ENCODE measurements at regions not wholly inside any gene's neighbourhood (a gene's known extent, or its start where the extent isn't known, plus 50 kb on each side); places are given as distances from the start of the nearest gene placed in this dataset.
"Not testable (repeated sequence)": the region's sequence is repeated elsewhere in the genome, so short reads cannot be mapped to it uniquely, and the experiment has no call there.

- Histone ChIP-seq H3K4me3 (no peak overlapping the region), H3K27ac (no peak overlapping the region)
These were observed 169.9 kb downstream of the CPE start for GRCh38 chr4:165548702-165549101.

- no peak overlapping the region for H3K27ac ChIP-seq
- H3K4me3 ChIP-seq: no peak overlapping the region
These were observed 174.5 kb downstream of the CPE start for GRCh38 chr4:165553221-165553810.

- Histone ChIP-seq H3K4me3 (no peak overlapping the region), H3K27ac (no peak overlapping the region)
These were observed 176.5 kb downstream of the CPE start for GRCh38 chr4:165555302-165555701.

- Histone ChIP-seq H3K4me3 (no peak overlapping the region), H3K27ac (no peak overlapping the region)
These were observed 177.6 kb downstream of the CPE start for GRCh38 chr4:165556383-165556782.

- H3K4me3 ChIP-seq: no peak overlapping the region
- no peak overlapping the region for H3K27ac ChIP-seq
These were observed 182.1 kb downstream of the CPE start for GRCh38 chr4:165560941-165561340.

GRCh38 chr4:165563851-165564250, 185.0 kb downstream of the CPE start:
- Histone ChIP-seq H3K27ac (no peak overlapping the region), H3K4me3 (no peak overlapping the region)

- no peak overlapping the region for H3K4me3 ChIP-seq
- H3K27ac ChIP-seq: no peak overlapping the region
These were observed 190.2 kb downstream of the CPE start for GRCh38 chr4:165569031-165569430.

- H3K27ac ChIP-seq, H3K4me3 ChIP-seq: not testable (repeated sequence)
These were observed 192.7 kb downstream of the CPE start for GRCh38 chr4:165571476-165571875.

- Histone ChIP-seq H3K27ac (peak overlapping the region in 5 of 21 experiments; percentile 2 to 56 (median 20)), H3K4me3 (no peak overlapping the region)
These were observed 201.6 kb downstream of the CPE start for GRCh38 chr4:165580351-165580905.

- Histone ChIP-seq H3K4me3 (no peak overlapping the region), H3K27ac (no peak overlapping the region)
These were observed 204.5 kb downstream of the CPE start for GRCh38 chr4:165583341-165583740.

GRCh38 chr4:165584916-165585315, 206.1 kb downstream of the CPE start:
- Histone ChIP-seq H3K27ac (no peak overlapping the region), H3K4me3 (no peak overlapping the region)

GRCh38 chr4:165588534-165589315, 209.9 kb downstream of the CPE start:
- Histone ChIP-seq H3K27ac (no peak overlapping the region), H3K4me3 (no peak overlapping the region)

GRCh38 chr4:165592386-165592785, 213.6 kb downstream of the CPE start:
- no peak overlapping the region for H3K4me3 ChIP-seq

GRCh38 chr4:165597581-165598480, 219.0 kb downstream of the CPE start:
- H3K4me3 ChIP-seq: no peak overlapping the region
- H3K27ac ChIP-seq: no peak overlapping the region

More at GRCh38 chr4:165592386-165592785, 213.6 kb downstream of the CPE start:
- no peak overlapping the region for H3K27ac ChIP-seq

GRCh38 chr4:165600959-165601683, 222.3 kb downstream of the CPE start:
- Histone ChIP-seq H3K4me3 (no peak overlapping the region), H3K27ac (no peak overlapping the region)

GRCh38 chr4:165602621-165603020, 223.8 kb downstream of the CPE start:
- H3K27ac ChIP-seq: no peak overlapping the region
- no peak overlapping the region for H3K4me3 ChIP-seq

- Histone ChIP-seq H3K4me3 (no peak overlapping the region), H3K27ac (no peak overlapping the region)
These were observed 225.4 kb downstream of the CPE start for GRCh38 chr4:165604181-165604580.

GRCh38 chr4:165605811-165606210, 227.0 kb downstream of the CPE start:
- no peak overlapping the region for H3K4me3 ChIP-seq
- no peak overlapping the region for H3K27ac ChIP-seq

GRCh38 chr4:165606465-165607205, 227.8 kb downstream of the CPE start:
- H3K27ac ChIP-seq: no peak overlapping the region
- no peak overlapping the region for H3K4me3 ChIP-seq
